Calu3 (cell line): ENCODE measurements at regions not wholly inside any gene's neighbourhood (a gene's known extent, or its start where the extent isn't known, plus 50 kb on each side); places are given as distances from the start of the nearest gene placed in this dataset.
A peak's percentile ranks its signal among the peaks of the same experiment; 100 is the strongest.

Experiments used
- BruUV-seq: library from RNA; stranded (reverse); fragments of 400-500 nt; replicated peaks from 2 replicates; lab custom pipeline; 2021; lab: Mats Ljungman, UMichigan
- CTCF ChIA-PET: fragments of 300-600 bp; sonication (Branson Sonifier 250); formaldehyde crosslinking; loops from one replicate; lab custom pipeline; 2022; ENCODE audit warnings: antibody characterized with exemption; lab: Charles Lee
- DNase-seq: peaks from one replicate; pipeline ENCODE4 v3.0.0; 2022
- H3K27ac Mint-ChIP-seq: one replicate; pipeline ENCODE4 v1.8.0; 2022; ENCODE audit warnings: mixed read lengths; ENCODE audit not compliant: unreplicated experiment
- H3K27me3 Mint-ChIP-seq: one replicate; pipeline ENCODE4 v1.8.0; 2022; ENCODE audit warnings: mixed read lengths; ENCODE audit not compliant: unreplicated experiment
- H3K36me3 Mint-ChIP-seq: one replicate; pipeline ENCODE4 v1.8.0; 2022; ENCODE audit warnings: mild to moderate bottlenecking, moderate library complexity, mixed read lengths; ENCODE audit not compliant: insufficient read depth, unreplicated experiment
- H3K4me1 Mint-ChIP-seq: one replicate; pipeline ENCODE4 v1.8.0; 2022; ENCODE audit warnings: mild to moderate bottlenecking, low read depth, mixed read lengths; ENCODE audit not compliant: unreplicated experiment
- H3K4me3 Mint-ChIP-seq: one replicate; pipeline ENCODE4 v1.8.0; 2022; ENCODE audit warnings: mild to moderate bottlenecking, low read depth, moderate library complexity, mixed read lengths; ENCODE audit not compliant: unreplicated experiment
- H3K9me3 Mint-ChIP-seq: one replicate; pipeline ENCODE4 v1.8.0; 2022; ENCODE audit warnings: low read depth, mixed read lengths; ENCODE audit not compliant: unreplicated experiment
- intact Hi-C: fragments of 100-400 bp; cut with micrococcal nuclease; formaldehyde crosslinking; loops from one replicate; pipeline ENCODE4 v1.10.0; 2022; ENCODE audit not compliant: unreplicated experiment
- TF ChIP-seq, protein P1 (sequence below): fragments of 200-600 bp; IDR thresholded peaks from one replicate; pipeline ENCODE4 v1.8.0; 2022; ENCODE audit warnings: antibody characterized with exemption; ENCODE audit not compliant: unreplicated experiment

- Mint-ChIP-seq H3K27me3 (no peaks in the 10 kb centered on the region), H3K27ac (no peak overlapping the region), H3K4me3 (no peak overlapping the region), H3K4me1 (peaks cover 72% of the 10 kb centered on the region), H3K36me3 (peaks cover 5% of the 10 kb centered on the region), H3K9me3 (no peaks in the 10 kb centered on the region)
- CTCF ChIA-PET = interaction anchor here (0.8 to 2.6 kb wide), 5 partner anchors 24 to 268 kb away, joined by 3 to 17 read pairs (median 3); no protein-coding TSS in a partner anchor
- no TSS peak for BruUV-seq
- TF ChIP-seq, protein P1, sequence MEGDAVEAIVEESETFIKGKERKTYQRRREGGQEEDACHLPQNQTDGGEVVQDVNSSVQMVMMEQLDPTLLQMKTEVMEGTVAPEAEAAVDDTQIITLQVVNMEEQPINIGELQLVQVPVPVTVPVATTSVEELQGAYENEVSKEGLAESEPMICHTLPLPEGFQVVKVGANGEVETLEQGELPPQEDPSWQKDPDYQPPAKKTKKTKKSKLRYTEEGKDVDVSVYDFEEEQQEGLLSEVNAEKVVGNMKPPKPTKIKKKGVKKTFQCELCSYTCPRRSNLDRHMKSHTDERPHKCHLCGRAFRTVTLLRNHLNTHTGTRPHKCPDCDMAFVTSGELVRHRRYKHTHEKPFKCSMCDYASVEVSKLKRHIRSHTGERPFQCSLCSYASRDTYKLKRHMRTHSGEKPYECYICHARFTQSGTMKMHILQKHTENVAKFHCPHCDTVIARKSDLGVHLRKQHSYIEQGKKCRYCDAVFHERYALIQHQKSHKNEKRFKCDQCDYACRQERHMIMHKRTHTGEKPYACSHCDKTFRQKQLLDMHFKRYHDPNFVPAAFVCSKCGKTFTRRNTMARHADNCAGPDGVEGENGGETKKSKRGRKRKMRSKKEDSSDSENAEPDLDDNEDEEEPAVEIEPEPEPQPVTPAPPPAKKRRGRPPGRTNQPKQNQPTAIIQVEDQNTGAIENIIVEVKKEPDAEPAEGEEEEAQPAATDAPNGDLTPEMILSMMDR = no peak
- DNase-seq = no peak
- intact Hi-C loops = no loop called here
Observed at GRCh38 chr6:43992783-43993644, 134.2 kb downstream of the MRPL14 start.

- Mint-ChIP-seq H3K27ac (no peak overlapping the region), H3K4me3 (no peak overlapping the region), H3K27me3 (no peaks in the 10 kb centered on the region), H3K9me3 (no peaks in the 10 kb centered on the region), H3K36me3 (peaks cover 5% of the 10 kb centered on the region), H3K4me1 (peaks cover 66% of the 10 kb centered on the region)
- DNase-seq = no peak
- CTCF ChIA-PET = interaction anchor here (0.6 to 2.5 kb wide), 5 partner anchors 8 to 699 kb away, joined by 3 to 17 read pairs (median 5); no protein-coding TSS in a partner anchor
- BruUV-seq = no TSS peak
- TF ChIP-seq, protein P1 = no peak
- intact Hi-C loops = no loop called here
Observed at GRCh38 chr6:43992126-43992663, 135.1 kb downstream of the MRPL14 start.

DNA sequence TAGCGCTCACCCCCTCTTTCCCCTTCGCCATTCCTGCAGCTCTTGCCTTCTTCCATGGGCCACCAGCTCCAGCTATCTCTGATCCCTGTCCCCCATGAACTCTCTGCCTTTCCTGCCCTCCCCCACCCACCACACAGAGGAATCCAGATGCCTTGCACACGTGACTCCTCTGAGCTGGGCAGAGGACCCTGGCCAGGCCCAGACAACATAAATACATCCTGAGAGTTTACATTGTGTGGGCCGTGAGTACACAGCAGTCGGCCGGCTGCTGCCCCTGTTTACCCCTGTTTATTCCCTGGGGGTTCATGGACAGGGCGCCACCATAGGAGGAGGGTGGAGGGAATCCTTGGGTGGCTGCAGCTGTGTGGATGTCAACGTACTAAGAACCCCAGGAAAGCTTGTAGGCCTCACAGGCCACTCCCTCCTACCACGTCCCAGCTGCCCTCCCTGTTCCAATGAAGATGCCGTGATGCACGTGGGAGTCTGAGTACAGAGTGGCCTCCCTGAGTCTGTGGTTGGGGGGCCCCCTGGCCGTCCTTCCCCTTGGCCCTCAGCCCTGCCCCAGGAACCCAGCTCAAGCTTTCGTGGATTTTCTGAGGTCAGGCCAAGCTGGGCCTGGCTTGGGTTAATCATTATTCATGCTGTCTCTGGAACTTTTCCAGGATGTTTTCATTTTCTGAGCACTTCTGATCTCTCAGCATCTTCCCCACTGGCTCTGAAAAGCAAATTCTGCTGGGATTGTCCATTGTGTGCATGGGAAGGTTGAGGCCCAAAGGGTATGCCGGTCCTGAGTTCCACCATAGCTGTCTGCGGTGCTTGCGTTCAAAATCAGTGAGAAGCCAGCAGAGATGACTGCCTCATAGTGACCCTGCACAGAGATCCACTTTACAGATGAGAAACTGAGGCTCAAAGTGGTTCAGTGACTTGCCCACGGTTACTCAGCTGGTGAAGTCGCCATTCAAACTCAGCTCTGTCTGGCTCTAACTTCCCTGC lies 136.3 kb downstream of the MRPL14 start:
- peak; percentile 56 for DNase-seq
- intact Hi-C loops = no loop called here
- BruUV-seq = no TSS peak

More for the DNA sequence above, 136.3 kb downstream of the MRPL14 start:
- no peaks in the 10 kb centered on the region for H3K36me3 Mint-ChIP-seq
- CTCF ChIA-PET = interaction anchor here (0.5 to 2.5 kb wide), 10 partner anchors 9 to 1565 kb away, joined by 3 to 17 read pairs (median 5); partner anchors contain the start of gene VEGFA
- peaks cover 53% of the 10 kb centered on the region for H3K4me1 Mint-ChIP-seq
- no peak overlapping the region for H3K4me3 Mint-ChIP-seq
- H3K27ac Mint-ChIP-seq = no peak overlapping the region
- no peaks in the 10 kb centered on the region for H3K9me3 Mint-ChIP-seq
- TF ChIP-seq, protein P1 = no peak
- H3K27me3 Mint-ChIP-seq = no peaks in the 10 kb centered on the region
